ENCODE measurements at regions not wholly inside any gene's neighbourhood (a gene's known extent, or its start where the extent isn't known, plus 50 kb on each side); places are given as distances from the start of the nearest gene placed in this dataset.

- DNase-seq (ENCODE audit: low spot score) = no peak
- H3K27ac ChIP-seq = no peak overlapping the region
- no peak for TF ChIP-seq CTCF (conservative IDR thresholded peaks at IDR 0.05; ENCODE audit: low read depth)
- ChIA-PET POLR2A (ENCODE audit: low non-redundant PET) (no interaction called here), CTCF (no interaction called here)
Observed at GRCh38 chr12:24361877-24362580, 412.6 kb upstream of the SOX5 start.

DNA sequence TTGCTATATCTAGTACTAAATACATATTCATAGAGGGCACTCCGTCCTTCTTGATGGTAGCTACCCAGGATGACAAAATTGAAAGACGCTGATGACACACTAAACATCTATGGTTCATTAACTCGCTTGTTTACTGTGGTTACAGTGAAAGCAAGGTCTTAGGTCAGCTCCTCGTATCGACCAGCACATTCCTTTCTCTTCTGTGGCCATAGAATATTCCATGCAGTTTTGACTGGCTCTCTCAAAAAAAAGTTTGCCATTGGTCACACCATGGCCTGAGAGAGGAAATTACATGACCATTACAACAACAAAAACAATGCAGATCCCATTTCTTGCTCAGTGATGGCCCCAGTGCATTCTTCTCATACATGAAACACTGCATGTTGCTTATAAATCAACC lies 411.4 kb upstream of the SOX5 start:
- no peak for TF ChIP-seq CTCF (conservative IDR thresholded peaks at IDR 0.05; ENCODE audit: low read depth)
- CTCF ChIA-PET = no interaction called here
- DNase-seq (ENCODE audit: low spot score) = no peak
- no peak overlapping the region for H3K27ac ChIP-seq
- POLR2A ChIA-PET (ENCODE audit: low non-redundant PET) = no interaction called here

DNA sequence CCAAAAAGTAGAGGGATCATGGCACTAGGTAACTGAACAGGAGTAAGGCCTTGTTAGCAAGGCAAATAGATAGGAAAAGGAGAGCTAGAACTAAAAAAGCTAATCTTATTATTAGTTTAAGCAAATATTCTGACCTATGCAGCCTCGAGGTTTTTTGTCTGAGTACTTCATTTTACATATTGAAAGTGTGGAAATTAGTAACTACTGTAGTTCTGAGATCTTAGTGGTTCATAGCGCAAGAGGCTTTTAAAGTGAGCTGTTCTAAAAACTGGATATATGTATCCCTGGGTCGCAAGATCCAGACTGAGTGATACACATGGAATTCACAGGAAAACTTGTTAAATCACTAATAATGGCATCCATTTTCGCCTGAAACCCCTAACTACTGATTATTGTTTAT lies 411.0 kb upstream of the SOX5 start:
- DNase-seq (ENCODE audit: low spot score) = no peak
- ChIA-PET POLR2A (ENCODE audit: low non-redundant PET) (no interaction called here), CTCF (no interaction called here)
- no peak overlapping the region for H3K27ac ChIP-seq
- TF ChIP-seq CTCF (conservative IDR thresholded peaks at IDR 0.05; ENCODE audit: low read depth) = no peak

DNA sequence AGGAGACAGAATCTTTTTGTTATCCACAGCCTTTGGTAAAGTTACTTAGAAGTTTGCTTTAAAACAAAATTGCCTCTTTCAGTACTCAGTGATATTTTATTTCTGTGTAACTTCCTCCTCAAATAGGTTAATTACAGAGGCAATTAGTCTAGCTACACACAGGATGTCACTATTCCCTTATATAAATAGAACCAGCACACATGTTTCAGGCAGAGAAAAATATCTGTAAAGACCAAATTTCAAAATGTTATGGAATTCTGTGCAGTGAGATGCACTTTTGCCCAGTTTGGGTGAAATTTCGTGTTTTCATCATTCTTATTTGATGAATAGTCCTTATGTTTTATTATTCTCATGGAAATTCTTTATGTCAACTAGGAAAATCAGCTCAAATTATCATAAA lies 410.6 kb upstream of the SOX5 start:
- no peak for DNase-seq (ENCODE audit: low spot score)
- H3K27ac ChIP-seq = no peak overlapping the region
- POLR2A ChIA-PET (ENCODE audit: low non-redundant PET) = no interaction called here
- TF ChIP-seq CTCF (conservative IDR thresholded peaks at IDR 0.05; ENCODE audit: low read depth) = no peak
- CTCF ChIA-PET = no interaction called here

DNA sequence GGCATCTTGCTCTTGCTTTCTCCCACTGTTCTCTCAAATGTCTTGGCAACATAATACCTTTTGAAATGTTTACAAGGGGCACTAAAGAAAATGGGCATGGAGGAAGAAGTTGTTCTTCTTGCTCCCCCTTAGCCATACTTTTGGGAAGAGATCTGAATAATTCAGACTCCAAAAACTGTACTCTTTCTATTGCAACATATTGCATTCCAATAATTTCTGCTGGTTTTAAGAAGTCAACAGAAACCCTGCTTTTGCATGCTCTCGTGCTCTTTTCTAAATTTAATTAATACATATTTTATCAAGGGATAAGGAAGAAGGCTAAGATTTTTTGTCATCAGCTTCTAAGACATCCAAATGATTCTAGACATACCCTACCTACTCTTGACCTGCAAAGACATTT lies 409.9 kb upstream of the SOX5 start:
- H3K27ac ChIP-seq = no peak overlapping the region
- CTCF ChIA-PET = no interaction called here
- TF ChIP-seq CTCF (conservative IDR thresholded peaks at IDR 0.05; ENCODE audit: low read depth) = no peak
- DNase-seq (ENCODE audit: low spot score) = no peak
- POLR2A ChIA-PET (ENCODE audit: low non-redundant PET) = no interaction called here

DNA sequence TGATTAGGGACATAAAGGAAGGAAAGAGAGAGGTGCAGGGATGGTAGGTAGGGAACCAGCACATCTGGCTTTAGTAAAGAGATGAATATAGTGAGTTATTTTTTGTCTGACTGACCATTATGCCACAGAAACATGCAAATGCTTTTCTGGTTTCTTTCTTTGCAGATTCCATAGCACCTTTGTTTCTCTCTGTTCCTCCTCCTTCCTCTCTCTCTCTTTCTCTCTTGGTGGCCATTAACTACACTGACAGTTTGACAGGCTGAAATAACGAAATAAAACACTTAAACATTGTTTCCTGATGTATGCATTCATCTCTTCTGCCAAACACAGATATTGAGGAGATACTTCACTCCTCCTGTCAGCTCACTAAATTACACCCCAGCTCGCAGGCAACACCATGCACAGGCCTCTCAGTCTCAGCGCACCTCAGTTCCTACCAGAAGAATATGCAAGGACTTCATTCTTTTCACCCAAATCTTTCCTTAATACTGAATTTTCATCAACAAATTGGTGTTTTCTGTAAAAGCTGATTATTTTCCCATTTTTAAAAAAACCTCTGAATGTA lies 406.9 kb upstream of the SOX5 start:
- ChIA-PET POLR2A (ENCODE audit: low non-redundant PET) (no interaction called here), CTCF (no interaction called here)
- no peak overlapping the region for H3K27ac ChIP-seq

More for the DNA sequence above, 406.9 kb upstream of the SOX5 start:
- DNase-seq (ENCODE audit: low spot score) = no peak
- no peak for TF ChIP-seq CTCF (conservative IDR thresholded peaks at IDR 0.05; ENCODE audit: low read depth)
